Immature natural killer cell (primary cell): ENCODE measurements at regions not wholly inside any gene's neighbourhood (a gene's known extent, or its start where the extent isn't known, plus 50 kb on each side); places are given as distances from the start of the nearest gene placed in this dataset.

ENCODE experiments used
- DNase-seq, 3 donors: peaks; one replicate each; pipeline ENCODE4 v3.0.0; 2022; ENCODE audit warnings: mixed read lengths in 1 of 3
- H3K27ac Mint-ChIP-seq, 6 donors: one replicate each; pipeline ENCODE4 v1.8.0; 2020; ENCODE audit warnings: mixed read lengths in 6 of 6, mild to moderate bottlenecking in 5 of 6, inconsistent platforms in 4 of 6, moderate library complexity in 3 of 6
- H3K27me3 Mint-ChIP-seq, 3 donors: one replicate each; pipeline ENCODE4 v1.8.0; 2020 to 2021; ENCODE audit warnings: low read depth in 3 of 3, mild to moderate bottlenecking in 3 of 3, mixed read lengths in 3 of 3, moderate library complexity in 3 of 3, inconsistent platforms in 1 of 3
- H3K36me3 Mint-ChIP-seq, 3 donors: one replicate each; pipeline ENCODE4 v1.8.0; 2020; ENCODE audit warnings: mixed read lengths in 3 of 3, inconsistent platforms in 2 of 3, mild to moderate bottlenecking in 2 of 3
- H3K4me1 Mint-ChIP-seq, 2 donors: one replicate each; pipeline ENCODE4 v1.8.0; 2020; ENCODE audit warnings: inconsistent platforms in 2 of 2, mild to moderate bottlenecking in 2 of 2, mixed read lengths in 2 of 2, moderate library complexity in 1 of 2
- H3K4me3 Mint-ChIP-seq, 5 donors: one replicate each; pipeline ENCODE4 v1.8.0; 2020; ENCODE audit warnings: mild to moderate bottlenecking in 5 of 5, mixed read lengths in 5 of 5, inconsistent platforms in 3 of 5, moderate library complexity in 3 of 5
- H3K9me3 Mint-ChIP-seq, 6 donors: one replicate each; pipeline ENCODE4 v1.8.0; 2020; ENCODE audit warnings: mild to moderate bottlenecking in 6 of 6, mixed read lengths in 6 of 6, inconsistent platforms in 4 of 6, moderate library complexity in 3 of 6

DNA sequence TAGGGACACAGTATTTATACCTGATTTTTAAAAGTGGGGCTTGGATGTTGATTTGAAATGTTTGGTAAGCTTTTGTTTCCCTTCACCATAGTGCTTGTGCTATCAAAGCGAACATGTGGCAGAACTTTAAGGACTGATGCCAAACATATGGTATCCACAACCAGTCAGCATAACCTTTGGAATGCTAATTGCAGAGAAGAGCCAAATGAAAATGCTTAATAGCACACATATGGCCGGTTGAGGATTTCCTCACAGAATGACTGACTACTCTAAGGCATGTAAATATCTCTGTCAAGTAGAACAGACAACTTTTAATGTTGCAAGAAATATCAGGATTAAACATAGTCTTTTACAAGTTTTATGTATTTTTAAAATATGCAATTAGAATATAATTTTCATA lies 120.9 kb upstream of the COL3A1 start:
- H3K27me3 Mint-ChIP-seq, result peaks cover 0 to 2% (median 0%) of the 10 kb centered on the region in 3 donors
- no peaks in the 10 kb centered on the region for H3K36me3 Mint-ChIP-seq
- H3K4me1 Mint-ChIP-seq, result no peaks in the 10 kb centered on the region
- H3K9me3 Mint-ChIP-seq, result peaks cover 4 to 36% (median 10%) of the 10 kb centered on the region in 6 donors
- DNase-seq, result no peak
- no peak overlapping the region for H3K4me3 Mint-ChIP-seq
- H3K27ac Mint-ChIP-seq, result no peak overlapping the region

- Mint-ChIP-seq H3K4me1 (no peaks in the 10 kb centered on the region), H3K36me3 (peaks cover 0 to 3% (median 0%) of the 10 kb centered on the region in 3 donors), H3K27me3 (peaks cover 0 to 3% (median 0%) of the 10 kb centered on the region in 3 donors), H3K4me3 (no peak overlapping the region), H3K27ac (no peak overlapping the region), H3K9me3 (peaks cover 8 to 54% (median 49%) of the 10 kb centered on the region in 6 donors)
- DNase-seq, result no peak
These were observed 108.5 kb upstream of the COL3A1 start for GRCh38 chr2:188865681-188866080.

- H3K9me3 Mint-ChIP-seq, result peaks cover 9 to 39% (median 33%) of the 10 kb centered on the region in 6 donors
- peaks cover 0 to 2% (median 0%) of the 10 kb centered on the region in 3 donors for H3K27me3 Mint-ChIP-seq
- no peaks in the 10 kb centered on the region for H3K4me1 Mint-ChIP-seq
- DNase-seq, result no peak
- H3K36me3 Mint-ChIP-seq, result peaks cover 0 to 3% (median 0%) of the 10 kb centered on the region in 3 donors
- no peak overlapping the region for H3K27ac Mint-ChIP-seq
- H3K4me3 Mint-ChIP-seq, result no peak overlapping the region
These were observed 104.6 kb upstream of the COL3A1 start for GRCh38 chr2:188869550-188869949.

DNA sequence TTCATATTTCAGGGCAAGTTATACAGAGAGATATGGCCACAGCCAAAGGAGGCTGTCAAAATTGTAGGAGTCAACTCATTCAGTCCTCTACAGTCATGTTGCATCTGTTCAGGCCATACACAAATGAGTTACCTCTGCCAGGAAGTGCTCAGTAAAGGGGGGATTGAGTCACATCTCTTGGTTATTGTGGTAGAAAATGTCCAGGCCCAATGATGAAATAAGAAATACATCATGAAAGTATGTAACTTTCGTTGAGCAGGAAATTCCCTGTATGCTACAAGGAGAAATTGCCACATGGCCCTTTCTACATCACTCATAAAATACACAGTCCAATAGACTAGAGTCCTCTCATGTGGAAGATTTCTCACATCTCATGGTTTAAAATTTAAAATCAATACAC lies 103.9 kb upstream of the COL3A1 start:
- Mint-ChIP-seq H3K27me3 (peaks cover 0 to 2% (median 0%) of the 10 kb centered on the region in 3 donors), H3K4me3 (no peak overlapping the region), H3K4me1 (no peaks in the 10 kb centered on the region), H3K27ac (no peak overlapping the region), H3K9me3 (peaks cover 7 to 36% (median 29%) of the 10 kb centered on the region in 6 donors), H3K36me3 (peaks cover 0 to under 1% (median 0%) of the 10 kb centered on the region in 3 donors)
- DNase-seq, result no peak

GRCh38 chr2:188875104-188875503 lies 99.1 kb upstream of the COL3A1 start:
- H3K4me3 Mint-ChIP-seq, result no peak overlapping the region
- H3K36me3 Mint-ChIP-seq, result no peaks in the 10 kb centered on the region
- DNase-seq, result no peak
- peaks cover 1 to 19% (median 14%) of the 10 kb centered on the region in 6 donors for H3K9me3 Mint-ChIP-seq
- H3K27ac Mint-ChIP-seq, result no peak overlapping the region
- no peaks in the 10 kb centered on the region for H3K27me3 Mint-ChIP-seq
- H3K4me1 Mint-ChIP-seq, result no peaks in the 10 kb centered on the region

DNA sequence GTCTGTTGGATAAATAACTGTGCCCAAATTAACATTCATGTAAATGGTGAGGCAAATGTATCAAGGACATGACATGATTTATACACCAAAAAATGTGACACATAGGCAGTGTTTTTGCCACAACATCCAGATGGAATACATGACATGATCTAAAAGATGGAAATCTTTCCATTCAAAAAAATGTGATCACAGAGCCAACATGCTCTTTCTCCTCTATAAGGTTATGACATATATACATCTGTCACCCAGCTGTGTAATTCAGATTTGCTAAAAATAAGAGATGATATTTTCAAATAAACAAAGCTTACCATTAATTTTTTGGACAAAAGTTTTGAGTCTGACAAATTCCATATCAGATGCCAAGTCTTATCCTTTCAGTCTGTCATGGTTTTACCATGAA lies 95.5 kb upstream of the COL3A1 start:
- DNase-seq, result no peak
- no peak overlapping the region for H3K27ac Mint-ChIP-seq
- no peaks in the 10 kb centered on the region for H3K4me1 Mint-ChIP-seq
- peaks cover 3 to 39% (median 20%) of the 10 kb centered on the region in 6 donors for H3K9me3 Mint-ChIP-seq
- H3K27me3 Mint-ChIP-seq, result peaks cover 0 to 2% (median 0%) of the 10 kb centered on the region in 3 donors
- no peak overlapping the region for H3K4me3 Mint-ChIP-seq
- H3K36me3 Mint-ChIP-seq, result peaks cover 0 to 4% (median 0%) of the 10 kb centered on the region in 3 donors

DNA sequence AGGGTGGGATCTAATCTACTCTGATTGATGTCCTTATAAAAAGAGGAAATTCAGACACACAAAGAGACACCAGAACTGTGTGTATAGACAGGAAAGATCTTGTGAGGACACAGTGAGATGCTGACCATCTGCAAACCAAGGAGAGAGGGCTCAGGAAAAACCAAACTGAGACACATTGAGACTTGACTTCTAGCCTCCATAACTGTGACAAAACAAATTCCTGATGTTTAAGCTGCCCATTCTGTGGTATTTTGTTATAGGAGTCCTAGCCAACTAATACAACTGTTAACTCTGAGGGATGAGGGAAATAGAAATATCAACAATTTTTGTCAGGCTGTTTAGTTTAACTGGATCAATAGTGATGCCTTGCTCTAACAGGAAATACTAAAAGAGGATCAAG lies 93.4 kb upstream of the COL3A1 start:
- H3K9me3 Mint-ChIP-seq, result peaks cover 0 to 30% (median 15%) of the 10 kb centered on the region in 6 donors
- H3K4me3 Mint-ChIP-seq, result no peak overlapping the region
- H3K27me3 Mint-ChIP-seq, result peaks cover 0 to 2% (median 0%) of the 10 kb centered on the region in 3 donors
- H3K4me1 Mint-ChIP-seq, result no peaks in the 10 kb centered on the region
- H3K36me3 Mint-ChIP-seq, result peaks cover 0 to 4% (median 0%) of the 10 kb centered on the region in 3 donors
- no peak overlapping the region for H3K27ac Mint-ChIP-seq
- no peak for DNase-seq

- H3K4me3 Mint-ChIP-seq, result no peak overlapping the region
- no peak overlapping the region for H3K27ac Mint-ChIP-seq
- H3K36me3 Mint-ChIP-seq, result peaks cover 0 to 4% (median 0%) of the 10 kb centered on the region in 3 donors
- DNase-seq, result no peak
- H3K9me3 Mint-ChIP-seq, result peaks cover 0 to 37% (median 19%) of the 10 kb centered on the region in 6 donors
- H3K27me3 Mint-ChIP-seq, result peaks cover 0 to 2% (median 0%) of the 10 kb centered on the region in 3 donors
- H3K4me1 Mint-ChIP-seq, result no peaks in the 10 kb centered on the region
These were observed 92.7 kb upstream of the COL3A1 start for GRCh38 chr2:188881434-188881833.

GRCh38 chr2:188884046-188884445 lies 90.1 kb upstream of the COL3A1 start:
- no peak for DNase-seq
- peaks cover 0 to 52% (median 32%) of the 10 kb centered on the region in 6 donors for H3K9me3 Mint-ChIP-seq
- H3K36me3 Mint-ChIP-seq, result peaks cover 0 to 4% (median 0%) of the 10 kb centered on the region in 3 donors
- H3K27ac Mint-ChIP-seq, result no peak overlapping the region
- H3K4me1 Mint-ChIP-seq, result no peaks in the 10 kb centered on the region
- no peak overlapping the region for H3K4me3 Mint-ChIP-seq
- peaks cover 0 to 2% (median 0%) of the 10 kb centered on the region in 3 donors for H3K27me3 Mint-ChIP-seq

- peaks cover 0 to 47% (median 29%) of the 10 kb centered on the region in 6 donors for H3K9me3 Mint-ChIP-seq
- H3K27me3 Mint-ChIP-seq, result peaks cover 0 to 2% (median 0%) of the 10 kb centered on the region in 3 donors
- H3K36me3 Mint-ChIP-seq, result peaks cover 0 to 4% (median 0%) of the 10 kb centered on the region in 3 donors
- no peaks in the 10 kb centered on the region for H3K4me1 Mint-ChIP-seq
- H3K4me3 Mint-ChIP-seq, result no peak overlapping the region
- no peak overlapping the region for H3K27ac Mint-ChIP-seq
- no peak for DNase-seq
These were observed 89.7 kb upstream of the COL3A1 start for GRCh38 chr2:188884517-188884916.

GRCh38 chr2:188889187-188889586 lies 85.0 kb upstream of the COL3A1 start:
- no peak for DNase-seq
- H3K4me1 Mint-ChIP-seq, result no peaks in the 10 kb centered on the region
- H3K4me3 Mint-ChIP-seq, result no peak overlapping the region

GRCh38 chr2:188890755-188891154 lies 83.4 kb upstream of the COL3A1 start:
- H3K27me3 Mint-ChIP-seq, result no peaks in the 10 kb centered on the region

More at GRCh38 chr2:188889187-188889586, 85.0 kb upstream of the COL3A1 start:
- Mint-ChIP-seq H3K27ac (no peak overlapping the region), H3K27me3 (no peaks in the 10 kb centered on the region), H3K36me3 (no peaks in the 10 kb centered on the region), H3K9me3 (peaks cover 0 to 46% (median 27%) of the 10 kb centered on the region in 6 donors)

GRCh38 chr2:188892636-188893035 lies 81.5 kb upstream of the COL3A1 start:
- no peak for DNase-seq
- peaks cover 0 to 36% (median 17%) of the 10 kb centered on the region in 6 donors for H3K9me3 Mint-ChIP-seq
- no peaks in the 10 kb centered on the region for H3K36me3 Mint-ChIP-seq
- H3K27ac Mint-ChIP-seq, result no peak overlapping the region
- H3K4me3 Mint-ChIP-seq, result no peak overlapping the region
- H3K27me3 Mint-ChIP-seq, result no peaks in the 10 kb centered on the region
- no peaks in the 10 kb centered on the region for H3K4me1 Mint-ChIP-seq

More at GRCh38 chr2:188890755-188891154, 83.4 kb upstream of the COL3A1 start:
- no peak for DNase-seq
- peaks cover 0 to 48% (median 27%) of the 10 kb centered on the region in 6 donors for H3K9me3 Mint-ChIP-seq
- H3K27ac Mint-ChIP-seq, result no peak overlapping the region
- H3K36me3 Mint-ChIP-seq, result no peaks in the 10 kb centered on the region
- H3K4me1 Mint-ChIP-seq, result no peaks in the 10 kb centered on the region
- H3K4me3 Mint-ChIP-seq, result no peak overlapping the region

DNA sequence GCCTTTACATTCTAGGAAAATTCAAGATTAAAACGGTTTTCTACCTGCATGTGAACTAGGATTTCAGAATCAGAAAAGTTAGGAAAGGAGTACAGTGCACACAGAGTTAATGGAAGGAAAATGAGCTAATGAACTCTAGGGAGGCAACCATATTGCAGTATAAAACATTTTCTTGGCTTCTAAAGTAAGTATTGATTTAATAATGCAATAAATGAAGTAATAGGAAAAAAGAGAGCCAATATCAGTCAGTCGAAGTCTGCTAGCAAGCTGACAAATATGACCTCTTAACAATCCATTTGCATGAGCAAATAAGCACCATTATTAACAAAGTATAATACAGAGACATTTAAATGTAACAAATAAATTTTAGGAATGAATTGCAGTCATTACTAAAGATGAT lies 80.2 kb upstream of the COL3A1 start:
- Mint-ChIP-seq H3K27ac (no peak overlapping the region), H3K4me3 (no peak overlapping the region), H3K27me3 (no peaks in the 10 kb centered on the region), H3K36me3 (no peaks in the 10 kb centered on the region), H3K4me1 (no peaks in the 10 kb centered on the region), H3K9me3 (peaks cover 2 to 27% (median 15%) of the 10 kb centered on the region in 6 donors)
- DNase-seq, result no peak

- Mint-ChIP-seq H3K27ac (no peak overlapping the region), H3K4me3 (no peak overlapping the region), H3K27me3 (no peaks in the 10 kb centered on the region), H3K9me3 (peaks cover 4 to 34% (median 14%) of the 10 kb centered on the region in 6 donors), H3K36me3 (no peaks in the 10 kb centered on the region), H3K4me1 (no peaks in the 10 kb centered on the region)
- no peak for DNase-seq
These were observed 79.2 kb upstream of the COL3A1 start for GRCh38 chr2:188894979-188895378.
